Lung (tissue), 11 donors: ENCODE measurements at regions not wholly inside any gene's neighbourhood (a gene's known extent, or its start where the extent isn't known, plus 50 kb on each side); places are given as distances from the start of the nearest gene placed in this dataset.

Experiments used
- ATAC-seq: fragments of 200-7000 bp; cut with Tn5 transposase; one replicate; pipeline ENCODE4 v1.9.1; 2020; ENCODE audit warnings: moderate number of reproducible peaks; ENCODE audit not compliant: insufficient read depth, low FRiP score
- DNase-seq, 3 donors: peaks; one replicate each; pipeline ENCODE4 v3.0.0-alpha.2; 2013 to 2017
- H3K27ac ChIP-seq, 2 donors: one replicate each; pipeline ENCODE4 v1.5.1; 2013; ENCODE audit warnings: mild to moderate bottlenecking in 2 of 2, moderate library complexity in 2 of 2, control low read depth in 1 of 2, inconsistent platforms in 1 of 2, low read depth in 1 of 2, low read length in 1 of 2
- H3K27me3 ChIP-seq, 3 donors: one replicate each; pipeline ENCODE4 v1.5.1; 2013; ENCODE audit warnings: low read length in 2 of 3; ENCODE audit not compliant: control insufficient read depth in 3 of 3, insufficient read depth in 3 of 3
- H3K36me3 ChIP-seq, 4 donors: one replicate each; pipeline ENCODE4 v1.5.1; 2013; ENCODE audit warnings: low read length in 4 of 4, mild to moderate bottlenecking in 1 of 4, moderate library complexity in 1 of 4; ENCODE audit not compliant: control insufficient read depth in 4 of 4, insufficient read depth in 4 of 4
- H3K4me1 ChIP-seq, 5 donors: one replicate each; pipeline ENCODE4 v1.5.1; 2013; ENCODE audit warnings: low read length in 5 of 5, mild to moderate bottlenecking in 2 of 5, moderate library complexity in 1 of 5; ENCODE audit not compliant: control insufficient read depth in 5 of 5, insufficient read depth in 5 of 5
- H3K4me3 ChIP-seq: one replicate; pipeline ENCODE4 v1.5.1; 2013; ENCODE audit warnings: mild to moderate bottlenecking, control low read depth, moderate library complexity
- H3K9ac ChIP-seq, 2 donors: one replicate each; pipeline ENCODE4 v1.5.1; 2013; ENCODE audit warnings: low read length in 2 of 2, control low read depth in 1 of 2; ENCODE audit not compliant: insufficient read depth in 1 of 2
- H3K9me3 ChIP-seq, 4 donors: one replicate each; pipeline ENCODE4 v1.5.1; 2013; ENCODE audit warnings: low read length in 3 of 4, mild to moderate bottlenecking in 1 of 4, moderate library complexity in 1 of 4; ENCODE audit not compliant: control insufficient read depth in 4 of 4, insufficient read depth in 3 of 4
- CTCF ChIP-seq: IDR thresholded peaks from 2 replicates; pipeline ENCODE4 v1.5.1; 2012; ENCODE audit warnings: mild to moderate bottlenecking; ENCODE audit errors: control extremely low read depth, extremely low read depth
- WGBS, 2 donors: extraction: QIAGEN DNeasy Blood & Tissue Kit; methylation state at CpG; one replicate each; pipeline ENCODE4 v1.1.7; 2013; 5-methylcytosine and 5-hydroxymethylcytosine counted together
- donor health status: control.
- donor health status: control.
- donor health status: Bipolar disorder and iron deficiency.
- donor health status: healthy.
- donor health status: DM: yes; HTN: yes; CAD: no.

- no peak overlapping the region for H3K9ac ChIP-seq
- H3K4me3 ChIP-seq: no peak overlapping the region
- ATAC-seq (no peak), DNase-seq (peak in 2 of 3 donors; percentile 72 to 77)
- H3K27me3 ChIP-seq: no peaks in the 10 kb centered on the region
- H3K27ac ChIP-seq: no peak overlapping the region
- H3K9me3 ChIP-seq: no peaks in the 10 kb centered on the region
- no peaks in the 10 kb centered on the region for H3K36me3 ChIP-seq
- WGBS, 2 donors: 63 to 70% methylated on average over 4 of the region's 4 CpGs
- no peak for TF ChIP-seq CTCF
- H3K4me1 ChIP-seq: peaks cover 0 to 36% (median 2%) of the 10 kb centered on the region in 5 donors
Observed at GRCh38 chr5:56607074-56607473, 208.3 kb upstream of the MAP3K1 start.

DNA sequence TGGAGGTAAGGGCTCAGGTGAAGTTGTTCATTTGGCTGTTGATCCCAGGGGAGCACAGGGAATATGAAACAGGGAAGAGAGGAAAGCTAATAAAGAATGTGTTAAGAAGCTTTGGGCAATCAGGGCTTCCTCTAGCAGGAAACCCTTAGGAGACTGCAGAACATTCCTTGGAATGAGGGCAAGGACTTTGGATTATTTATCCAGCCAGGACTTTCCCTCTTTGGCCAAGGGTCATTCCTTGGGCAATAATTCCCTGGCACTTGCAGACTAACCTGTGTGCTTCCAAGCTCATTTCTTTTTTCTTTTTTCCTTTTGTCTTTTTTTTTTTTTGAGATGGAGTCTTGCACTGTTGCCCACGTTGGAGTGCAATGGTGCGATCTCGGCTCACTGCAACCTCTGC is 209.2 kb upstream of the MAP3K1 start:
- ATAC-seq (no peak), DNase-seq (no peak)
- Histone ChIP-seq H3K4me3 (no peak overlapping the region), H3K36me3 (no peaks in the 10 kb centered on the region), H3K27ac (no peak overlapping the region), H3K9me3 (no peaks in the 10 kb centered on the region), H3K27me3 (no peaks in the 10 kb centered on the region), H3K4me1 (peaks cover 0 to 45% (median 6%) of the 10 kb centered on the region in 5 donors), H3K9ac (no peak overlapping the region)
- WGBS, 2 donors: 92 to 95% methylated on average over 3 of the region's 3 CpGs
- no peak for TF ChIP-seq CTCF

DNA sequence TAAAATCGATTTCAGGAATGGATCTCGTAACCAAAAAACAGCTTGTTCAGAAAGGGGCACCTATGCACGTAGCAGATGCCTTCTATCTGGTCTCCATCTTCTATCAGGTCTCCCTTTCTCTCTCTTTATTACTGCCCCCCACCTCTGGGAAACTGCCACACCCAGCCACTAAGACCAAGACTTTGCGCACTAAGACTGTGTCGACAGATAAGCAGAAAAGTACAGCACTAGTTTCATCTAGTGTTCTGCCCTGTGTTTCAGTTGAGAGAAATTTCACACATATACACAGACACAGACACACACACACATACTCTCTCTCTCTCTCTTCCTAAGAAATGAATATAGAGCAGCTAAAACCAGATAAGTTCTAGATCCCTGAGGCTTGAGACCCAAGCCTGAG is 210.1 kb upstream of the MAP3K1 start:
- no peaks in the 10 kb centered on the region for H3K36me3 ChIP-seq
- peaks cover 0 to 53% (median 7%) of the 10 kb centered on the region in 5 donors for H3K4me1 ChIP-seq
- no peak overlapping the region for H3K4me3 ChIP-seq
- DNase-seq (no peak), ATAC-seq (no peak)
- no peaks in the 10 kb centered on the region for H3K27me3 ChIP-seq
- no peak overlapping the region for H3K27ac ChIP-seq
- no peaks in the 10 kb centered on the region for H3K9me3 ChIP-seq
- TF ChIP-seq CTCF: no peak
- H3K9ac ChIP-seq: no peak overlapping the region
- 96 to 97% methylated on average over 5 of the region's 5 CpGs for WGBS, 2 donors

- Histone ChIP-seq H3K4me1 (peaks cover 0 to 29% (median 7%) of the 10 kb centered on the region in 5 donors), H3K9ac (no peak overlapping the region), H3K27ac (no peak overlapping the region), H3K9me3 (no peaks in the 10 kb centered on the region), H3K36me3 (no peaks in the 10 kb centered on the region), H3K4me3 (no peak overlapping the region), H3K27me3 (no peaks in the 10 kb centered on the region)
- no peak for ATAC-seq
- WGBS, 2 donors: 75 to 84% methylated on average over 3 of the region's 3 CpGs
- DNase-seq: no peak
- no peak for TF ChIP-seq CTCF
Observed at GRCh38 chr5:56601641-56602071, 213.7 kb upstream of the MAP3K1 start.
